Loucy (cell line): ENCODE measurements at regions not wholly inside any gene's neighbourhood (a gene's known extent, or its start where the extent isn't known, plus 50 kb on each side); places are given as distances from the start of the nearest gene placed in this dataset.

Experiments
- CTCF ChIP-seq: fragments of 200-600 bp; sonication (generic); conservative IDR thresholded peaks from 2 replicates; pipeline ENCODE4 v1.5.1; 2014; ENCODE audit warnings: mild to moderate bottlenecking, antibody characterized with exemption, low read length
- EZH2phosphoT487 ChIP-seq: fragments of 200-600 bp; IDR thresholded peaks from 2 replicates; pipeline ENCODE4 v1.6.1; 2018; ENCODE audit warnings: antibody characterized with exemption, mild to moderate bottlenecking, moderate library complexity, borderline replicate concordance

GRCh38 chr5:25301836-25302235 is 657.1 kb upstream of the CDH10 start:
- TF ChIP-seq CTCF = no peak
- no peak for TF ChIP-seq EZH2phosphoT487
